B cell (primary cell): ENCODE measurements at regions not wholly inside any gene's neighbourhood (a gene's known extent, or its start where the extent isn't known, plus 50 kb on each side); places are given as distances from the start of the nearest gene placed in this dataset.

Experiments
- ATAC-seq: fragments of 200-7000 bp; cut with Tn5 transposase; one replicate; pipeline ENCODE4 v1.10.0; 2021; ENCODE audit warnings: low read depth, mild to moderate bottlenecking, moderate number of reproducible peaks, moderate library complexity
- CTCF ChIA-PET: fragments of 350-600 bp; sonication (Branson Sonifier 250); formaldehyde crosslinking; loops from one replicate; lab custom pipeline; 2021; ENCODE audit warnings: antibody characterized with exemption, inconsistent platforms; lab: Charles Lee
- POLR2A ChIA-PET: fragments of 350-600 bp; sonication (Branson Sonifier 250); formaldehyde crosslinking; loops from one replicate; lab custom pipeline; 2021; ENCODE audit warnings: antibody characterized with exemption; lab: Charles Lee
- DNase-seq: peaks from one replicate; pipeline ENCODE4 v3.0.0; 2013
- H2AFZ ChIP-seq: 2 replicates; pipeline ENCODE4 v1.6.1; 2012; ENCODE audit warnings: mild to moderate bottlenecking, low read depth, low read length; ENCODE audit not compliant: insufficient read depth, poor library complexity, severe bottlenecking
- H3K27ac ChIP-seq, 2 donors: 1 replicate in 1 of 2; 2 replicates in 1 of 2; pipeline ENCODE4 v1.5.1; 2012 to 2013; ENCODE audit warnings: low read length in 2 of 2, mild to moderate bottlenecking in 2 of 2, moderate library complexity in 1 of 2
- H3K27me3 ChIP-seq, 4 experiments: fragments of 200-600 bp in 1 of 4; sonication (generic) in 1 of 4; replicated peaks in 1 of 4; 1 replicate in 2 of 4; 2 replicates in 2 of 4; pipeline versions ENCODE4 v1.6.1 to v1.7.0; 2013 to 2016; ENCODE audit warnings: low read length in 3 of 4, mild to moderate bottlenecking in 2 of 4, mixed read lengths in 1 of 4, moderate library complexity in 1 of 4; ENCODE audit not compliant: insufficient read depth in 4 of 4, control insufficient read depth in 3 of 4; ENCODE audit errors: control extremely low read depth in 1 of 4
- H3K36me3 ChIP-seq, 2 experiments: replicated peaks in 1 of 2; 1 replicate in 1 of 2; 2 replicates in 1 of 2; pipeline versions ENCODE4 v1.6.1 to v1.7.1; 2013; ENCODE audit warnings: low read length in 1 of 2; ENCODE audit not compliant: insufficient read depth in 2 of 2, control insufficient read depth in 1 of 2; ENCODE audit errors: control extremely low read depth in 1 of 2, extremely low read depth in 1 of 2
- H3K4me1 ChIP-seq, 2 donors: fragments of 200-600 bp in 1 of 2; sonication (generic) in 1 of 2; 1 replicate in 1 of 2; 2 replicates in 1 of 2; pipeline versions ENCODE4 v1.5.1 to v1.6.1; 2013 to 2017; ENCODE audit warnings: low read length in 2 of 2; ENCODE audit not compliant: control insufficient read depth in 2 of 2, insufficient read depth in 2 of 2
- H3K4me2 ChIP-seq: replicated peaks from 2 replicates; pipeline ENCODE3; 2012; ENCODE audit warnings: mild to moderate bottlenecking, low read depth, low read length; ENCODE audit not compliant: poor library complexity, severe bottlenecking
- H3K4me3 ChIP-seq, 5 experiments: fragments of 200-600 bp in 1 of 5; sonication (generic) in 1 of 5; 1 replicate in 3 of 5; 2 replicates in 2 of 5; pipeline versions ENCODE4 v1.5.1 to v1.7.0; 2011 to 2016; ENCODE audit warnings: low read length in 4 of 5, mild to moderate bottlenecking in 4 of 5, low read depth in 2 of 5, control low read depth in 1 of 5, moderate library complexity in 1 of 5; ENCODE audit not compliant: insufficient read depth in 1 of 5; ENCODE audit errors: control extremely low read depth in 1 of 5, extremely low read depth in 1 of 5
- H3K79me2 ChIP-seq: fragments of 200-600 bp; sonication (generic); one replicate; pipeline ENCODE4 v1.6.0; 2016; ENCODE audit warnings: low read length; ENCODE audit not compliant: control insufficient read depth, insufficient read depth
- H3K9ac ChIP-seq: fragments of 200-600 bp; sonication (generic); 2 replicates; pipeline ENCODE4 v1.6.1; 2017; ENCODE audit warnings: mild to moderate bottlenecking, low read length, moderate library complexity
- H3K9me3 ChIP-seq, 3 donors: one replicate each; pipeline versions ENCODE4 v1.6.1 to v1.7.1; 2013; ENCODE audit warnings: low read length in 2 of 3; ENCODE audit not compliant: control insufficient read depth in 2 of 3, insufficient read depth in 1 of 3; ENCODE audit errors: control extremely low read depth in 1 of 3
- H4K20me1 ChIP-seq: 2 replicates; pipeline ENCODE4 v1.6.0; 2012; ENCODE audit warnings: mild to moderate bottlenecking, low read length; ENCODE audit not compliant: insufficient read depth, control insufficient read depth, poor library complexity, severe bottlenecking
- H3K27ac Mint-ChIP-seq: one replicate; pipeline ENCODE4 v1.8.0; 2021; ENCODE audit warnings: mixed read lengths
- H3K27me3 Mint-ChIP-seq: one replicate; pipeline ENCODE4 v1.8.0; 2021; ENCODE audit warnings: mixed read lengths
- H3K4me1 Mint-ChIP-seq: one replicate; pipeline ENCODE4 v1.8.0; 2021; ENCODE audit warnings: mixed read lengths
- H3K4me3 Mint-ChIP-seq: one replicate; pipeline ENCODE4 v1.8.0; 2021; ENCODE audit warnings: mixed read lengths
- H3K9me3 Mint-ChIP-seq: one replicate; pipeline ENCODE4 v1.8.0; 2022; ENCODE audit warnings: mixed read lengths; ENCODE audit not compliant: insufficient read depth
- EZH2 ChIP-seq: IDR thresholded peaks from 2 replicates; pipeline ENCODE4 v1.6.1; 2012; ENCODE audit warnings: borderline replicate concordance, low read depth, mild to moderate bottlenecking, moderate library complexity, low read length; ENCODE audit not compliant: insufficient read depth, poor library complexity, severe bottlenecking
- WGBS: methylation state at CpG from one replicate; pipeline ENCODE4 v1.1.5; 2013; ENCODE audit warnings: missing lambda C conversion rate; ENCODE audit not compliant: insufficient coverage; 5-methylcytosine and 5-hydroxymethylcytosine counted together
- intact Hi-C: fragments of 100-400 bp; cut with micrococcal nuclease; formaldehyde crosslinking; loops from one replicate; pipeline ENCODE4 v1.10.0; 2022
- TF ChIP-seq, protein P1 (sequence below): fragments of 200-600 bp; IDR thresholded peaks from one replicate; pipeline ENCODE4 v1.8.0; 2022; ENCODE audit warnings: antibody characterized with exemption, mild to moderate bottlenecking

DNA sequence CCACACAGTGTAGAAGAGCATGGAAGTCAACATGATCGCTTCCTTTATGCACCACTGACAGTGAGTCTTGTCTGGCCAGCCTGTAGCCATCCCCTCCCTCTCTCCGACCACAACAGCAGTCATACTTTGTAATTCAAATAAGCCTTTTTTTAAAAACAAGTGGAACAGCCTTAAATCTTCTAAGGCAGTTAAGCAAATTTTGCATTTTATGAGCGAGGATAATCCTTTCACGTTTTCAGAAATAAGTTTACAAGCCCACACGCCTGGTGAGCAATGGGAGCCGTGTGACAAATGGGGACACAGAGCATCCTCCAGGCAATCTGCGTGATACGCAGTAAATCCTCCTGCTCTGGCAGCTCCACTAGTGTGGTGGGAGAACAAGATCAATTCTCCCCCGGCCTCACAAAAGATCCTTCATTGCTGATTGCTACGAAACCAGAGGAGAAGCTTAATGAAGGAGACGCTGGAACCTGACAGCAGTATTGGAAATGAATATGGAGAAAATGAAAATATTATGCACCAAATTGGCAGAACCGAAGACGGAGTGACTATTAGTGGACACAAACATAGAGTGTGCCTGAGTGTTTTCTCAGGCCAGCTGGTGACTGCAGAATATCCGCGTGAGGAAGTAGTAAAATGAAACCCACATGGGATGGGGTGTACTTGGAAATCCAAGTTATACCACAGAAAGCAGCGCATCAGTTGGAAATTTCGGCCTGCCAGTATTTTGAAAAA is 104.2 kb upstream of the CDCA7L start:
- CTCF ChIA-PET = no interaction called here
- no peak for ATAC-seq
- 95% methylated on average over 16 of the region's 17 CpGs for WGBS

GRCh38 chr7:22043367-22043766 is 97.7 kb upstream of the CDCA7L start:
- no peaks in the 10 kb centered on the region for H3K4me1 Mint-ChIP-seq
- intact Hi-C loops = no loop called here
- H3K9me3 Mint-ChIP-seq = no peaks in the 10 kb centered on the region
- Histone ChIP-seq H3K27me3 (no peaks in the 10 kb centered on the region), H4K20me1 (no peaks in the 10 kb centered on the region), H3K36me3 (no peaks in the 10 kb centered on the region), H3K4me3 (no peak overlapping the region), H3K4me2 (no peak overlapping the region), H3K9ac (no peak overlapping the region), H3K4me1 (no peaks in the 10 kb centered on the region), H2AFZ (no peak overlapping the region), H3K9me3 (no peaks in the 10 kb centered on the region), H3K27ac (no peak overlapping the region), H3K79me2 (no peaks in the 10 kb centered on the region)
- no peak overlapping the region for H3K27ac Mint-ChIP-seq
- DNase-seq (no peak), ATAC-seq (no peak)
- no peak for TF ChIP-seq EZH2
- TF ChIP-seq, protein P1, sequence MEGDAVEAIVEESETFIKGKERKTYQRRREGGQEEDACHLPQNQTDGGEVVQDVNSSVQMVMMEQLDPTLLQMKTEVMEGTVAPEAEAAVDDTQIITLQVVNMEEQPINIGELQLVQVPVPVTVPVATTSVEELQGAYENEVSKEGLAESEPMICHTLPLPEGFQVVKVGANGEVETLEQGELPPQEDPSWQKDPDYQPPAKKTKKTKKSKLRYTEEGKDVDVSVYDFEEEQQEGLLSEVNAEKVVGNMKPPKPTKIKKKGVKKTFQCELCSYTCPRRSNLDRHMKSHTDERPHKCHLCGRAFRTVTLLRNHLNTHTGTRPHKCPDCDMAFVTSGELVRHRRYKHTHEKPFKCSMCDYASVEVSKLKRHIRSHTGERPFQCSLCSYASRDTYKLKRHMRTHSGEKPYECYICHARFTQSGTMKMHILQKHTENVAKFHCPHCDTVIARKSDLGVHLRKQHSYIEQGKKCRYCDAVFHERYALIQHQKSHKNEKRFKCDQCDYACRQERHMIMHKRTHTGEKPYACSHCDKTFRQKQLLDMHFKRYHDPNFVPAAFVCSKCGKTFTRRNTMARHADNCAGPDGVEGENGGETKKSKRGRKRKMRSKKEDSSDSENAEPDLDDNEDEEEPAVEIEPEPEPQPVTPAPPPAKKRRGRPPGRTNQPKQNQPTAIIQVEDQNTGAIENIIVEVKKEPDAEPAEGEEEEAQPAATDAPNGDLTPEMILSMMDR = no peak
- peaks cover 26% of the 10 kb centered on the region for H3K27me3 Mint-ChIP-seq
- no CpG with 5 or more reads among the region's 5 CpGs for WGBS
- ChIA-PET CTCF (no interaction called here), POLR2A (no interaction called here)
- H3K4me3 Mint-ChIP-seq = no peak overlapping the region

More for the DNA sequence above, 104.2 kb upstream of the CDCA7L start:
- Histone ChIP-seq H3K27me3 (no peaks in the 10 kb centered on the region), H3K9me3 (no peaks in the 10 kb centered on the region), H3K4me2 (no peak overlapping the region), H3K4me3 (no peak overlapping the region), H3K36me3 (no peaks in the 10 kb centered on the region), H4K20me1 (no peaks in the 10 kb centered on the region), H3K27ac (no peak overlapping the region), H3K4me1 (no peaks in the 10 kb centered on the region), H2AFZ (no peak overlapping the region), H3K79me2 (no peaks in the 10 kb centered on the region), H3K9ac (no peak overlapping the region)
- H3K27ac Mint-ChIP-seq = no peak overlapping the region
- no peaks in the 10 kb centered on the region for H3K4me1 Mint-ChIP-seq
- POLR2A ChIA-PET = no interaction called here
- intact Hi-C loops = no loop called here
- DNase-seq = no peak
- peaks cover 44% of the 10 kb centered on the region for H3K27me3 Mint-ChIP-seq
- H3K4me3 Mint-ChIP-seq = no peak overlapping the region
- TF ChIP-seq, protein P1 = no peak
- TF ChIP-seq EZH2 = no peak
- H3K9me3 Mint-ChIP-seq = no peaks in the 10 kb centered on the region
